BLaER1 (cell line): ENCODE measurements at regions not wholly inside any gene's neighbourhood (a gene's known extent, or its start where the extent isn't known, plus 50 kb on each side); places are given as distances from the start of the nearest gene placed in this dataset.

ENCODE experiments used
- H3K27ac ChIP-seq: shearing (Covaris generic); formaldehyde crosslinking; 2 replicates; pipeline ENCODE4 v1.8.1; 2022
- H3K27me3 ChIP-seq: shearing (Covaris generic); formaldehyde crosslinking; 2 replicates; pipeline ENCODE4 v1.8.1; 2022
- H3K36me3 ChIP-seq: shearing (Covaris generic); formaldehyde crosslinking; 2 replicates; pipeline ENCODE4 v1.8.1; 2022
- H3K4me1 ChIP-seq: shearing (Covaris generic); formaldehyde crosslinking; 2 replicates; pipeline ENCODE4 v1.8.1; 2022
- H3K4me2 ChIP-seq: shearing (Covaris generic); formaldehyde crosslinking; 2 replicates; pipeline ENCODE4 v1.8.1; 2022
- H3K4me3 ChIP-seq: shearing (Covaris generic); formaldehyde crosslinking; 2 replicates; pipeline ENCODE4 v1.8.1; 2022
- H3K9ac ChIP-seq: shearing (Covaris generic); formaldehyde crosslinking; 2 replicates; pipeline ENCODE4 v1.8.1; 2022
- H3K9me3 ChIP-seq: shearing (Covaris generic); formaldehyde crosslinking; 2 replicates; pipeline ENCODE4 v1.8.1; 2022
- H4K20me1 ChIP-seq: shearing (Covaris generic); formaldehyde crosslinking; 2 replicates; pipeline ENCODE4 v1.8.1; 2022
- Cebpa-rat ChIP-seq: shearing (Covaris generic); IDR thresholded peaks from 2 replicates; pipeline ENCODE4 v1.8.1; 2022

DNA sequence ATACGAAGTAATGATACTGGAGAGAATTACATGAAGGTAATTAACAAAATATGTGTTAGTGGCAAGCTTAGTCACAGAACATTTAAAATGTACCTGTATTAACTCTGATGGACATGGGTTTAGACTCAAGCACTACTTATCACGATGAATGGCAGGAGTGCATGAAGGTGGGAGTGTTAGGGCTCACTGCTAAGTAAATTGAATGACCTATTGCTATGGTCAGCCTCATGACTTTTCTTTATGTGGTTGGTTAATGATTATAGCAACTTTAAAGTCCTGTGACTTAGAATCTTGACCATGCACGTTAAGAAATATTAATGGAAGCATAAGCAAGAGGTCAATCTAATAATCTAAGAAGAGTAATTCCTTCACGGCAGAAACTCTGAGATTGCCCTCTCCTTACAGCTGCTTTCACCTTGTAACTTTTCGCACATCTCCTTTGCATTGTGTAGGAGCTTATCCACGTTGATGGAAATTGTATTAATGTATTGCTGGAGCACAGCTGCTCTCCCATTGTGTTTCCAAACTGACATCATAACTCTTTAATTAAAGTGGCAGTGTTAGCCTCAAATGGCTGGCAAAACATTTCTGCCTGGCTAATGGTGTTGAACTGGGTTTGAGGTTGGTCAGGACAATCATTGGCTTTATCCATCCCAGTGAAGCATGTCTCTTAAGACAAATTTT lies 114.5 kb downstream of the RXFP2 start:
- Histone ChIP-seq H3K27ac (no peak overlapping the region), H3K9me3 (no peaks in the 10 kb centered on the region), H3K36me3 (no peaks in the 10 kb centered on the region), H3K9ac (no peak overlapping the region), H3K27me3 (no peaks in the 10 kb centered on the region), H3K4me2 (no peak overlapping the region), H3K4me1 (no peaks in the 10 kb centered on the region), H3K4me3 (no peak overlapping the region), H4K20me1 (no peaks in the 10 kb centered on the region)
- TF ChIP-seq Cebpa-rat: no peak

DNA sequence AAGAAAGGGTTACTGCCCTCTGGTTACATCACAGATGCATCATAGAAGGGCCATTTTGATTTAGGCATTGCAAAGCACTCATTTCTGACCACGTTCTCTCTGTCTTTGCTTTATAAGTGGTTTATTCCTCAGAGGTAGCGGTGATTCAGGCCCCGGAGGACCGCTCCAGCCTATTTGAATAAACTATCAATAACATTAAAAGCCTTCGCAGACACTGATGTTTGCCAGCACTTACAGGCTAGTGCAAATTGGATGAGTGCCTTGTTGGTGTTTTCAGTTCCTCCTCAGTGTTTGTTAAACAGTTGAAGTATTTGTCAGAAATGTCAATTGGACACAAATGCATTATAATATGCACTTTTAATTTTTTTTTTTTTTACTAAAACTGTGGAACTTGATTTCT lies 120.2 kb downstream of the RXFP2 start:
- no peaks in the 10 kb centered on the region for H3K9me3 ChIP-seq
- no peaks in the 10 kb centered on the region for H3K36me3 ChIP-seq
- no peaks in the 10 kb centered on the region for H3K27me3 ChIP-seq
- no peak overlapping the region for H3K9ac ChIP-seq
- H3K4me2 ChIP-seq: no peak overlapping the region
- no peaks in the 10 kb centered on the region for H4K20me1 ChIP-seq
- H3K27ac ChIP-seq: no peak overlapping the region
- TF ChIP-seq Cebpa-rat: no peak
- H3K4me3 ChIP-seq: no peak overlapping the region
- peaks cover 8% of the 10 kb centered on the region for H3K4me1 ChIP-seq

DNA sequence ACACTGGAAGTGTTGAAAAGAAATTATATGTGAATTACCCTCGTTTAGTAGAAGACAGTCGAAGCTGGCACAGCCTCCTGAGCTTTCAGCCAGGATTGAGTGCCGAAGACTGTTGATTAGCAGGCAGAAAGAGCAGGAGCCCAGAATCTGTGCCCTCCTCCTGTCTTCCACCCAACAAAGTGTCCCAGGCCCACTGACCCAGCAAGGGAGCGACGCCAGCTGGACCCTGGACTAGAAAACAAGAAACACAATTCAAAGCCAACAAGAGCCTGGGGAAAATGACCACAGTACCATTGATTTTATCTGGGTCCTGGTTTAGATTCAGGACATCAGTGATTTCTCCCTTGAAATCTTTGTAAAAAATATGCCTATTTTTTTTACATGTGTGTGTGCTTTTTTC lies 120.7 kb downstream of the RXFP2 start:
- Histone ChIP-seq H3K36me3 (no peaks in the 10 kb centered on the region), H3K4me1 (peaks cover 8% of the 10 kb centered on the region), H3K9me3 (no peaks in the 10 kb centered on the region), H3K4me2 (no peak overlapping the region), H3K4me3 (no peak overlapping the region), H3K27ac (no peak overlapping the region), H3K9ac (no peak overlapping the region), H3K27me3 (no peaks in the 10 kb centered on the region), H4K20me1 (no peaks in the 10 kb centered on the region)
- no peak for TF ChIP-seq Cebpa-rat

DNA sequence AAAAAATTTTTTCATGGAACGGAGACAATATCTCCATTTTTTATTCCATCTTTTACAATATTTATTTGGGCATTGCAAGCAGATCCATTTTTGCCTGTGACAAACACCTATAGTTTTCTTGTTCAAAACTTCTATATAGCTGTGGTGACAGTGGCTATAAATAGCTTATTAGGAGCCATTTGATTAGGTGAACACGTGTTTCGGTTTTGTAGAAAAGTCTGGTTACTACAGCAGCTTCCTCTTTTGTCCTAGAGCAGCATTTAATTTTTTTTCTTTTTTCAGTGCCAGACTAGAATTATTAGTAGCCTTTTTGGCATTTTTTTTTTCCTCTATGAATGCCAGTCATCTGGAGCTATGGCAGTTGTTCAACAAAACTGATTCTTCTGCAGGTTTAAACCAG lies 123.5 kb downstream of the RXFP2 start:
- Histone ChIP-seq H3K36me3 (no peaks in the 10 kb centered on the region), H3K4me1 (peaks cover 8% of the 10 kb centered on the region), H3K4me2 (no peak overlapping the region), H3K27ac (no peak overlapping the region), H3K9ac (no peak overlapping the region), H3K27me3 (no peaks in the 10 kb centered on the region), H3K9me3 (no peaks in the 10 kb centered on the region), H3K4me3 (no peak overlapping the region), H4K20me1 (no peaks in the 10 kb centered on the region)
- no peak for TF ChIP-seq Cebpa-rat

DNA sequence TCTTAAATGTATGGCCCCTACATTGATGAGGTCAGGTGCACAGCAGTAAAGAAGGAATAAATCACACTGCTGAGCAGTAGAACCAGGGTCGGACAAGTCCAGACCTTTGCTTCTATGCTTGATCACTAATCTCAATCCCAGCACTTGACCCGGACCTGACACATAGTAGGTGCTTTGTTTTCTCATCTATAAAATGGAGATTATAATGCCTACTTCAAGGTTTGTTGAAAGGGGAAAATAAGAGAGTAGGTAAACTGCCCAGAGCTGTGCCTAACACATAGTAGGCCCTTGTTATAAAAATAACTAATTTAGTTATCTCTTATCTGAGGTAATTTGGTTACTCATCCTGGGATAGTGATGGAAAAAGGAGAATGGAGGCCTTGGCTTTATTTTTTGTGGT lies 125.0 kb downstream of the RXFP2 start:
- no peak overlapping the region for H3K4me2 ChIP-seq
- H3K9ac ChIP-seq: no peak overlapping the region
- no peak overlapping the region for H3K27ac ChIP-seq
- H4K20me1 ChIP-seq: no peaks in the 10 kb centered on the region
- H3K27me3 ChIP-seq: no peaks in the 10 kb centered on the region
- peaks cover 8% of the 10 kb centered on the region for H3K4me1 ChIP-seq
- H3K36me3 ChIP-seq: no peaks in the 10 kb centered on the region
- no peak for TF ChIP-seq Cebpa-rat
- no peaks in the 10 kb centered on the region for H3K9me3 ChIP-seq
- H3K4me3 ChIP-seq: no peak overlapping the region

DNA sequence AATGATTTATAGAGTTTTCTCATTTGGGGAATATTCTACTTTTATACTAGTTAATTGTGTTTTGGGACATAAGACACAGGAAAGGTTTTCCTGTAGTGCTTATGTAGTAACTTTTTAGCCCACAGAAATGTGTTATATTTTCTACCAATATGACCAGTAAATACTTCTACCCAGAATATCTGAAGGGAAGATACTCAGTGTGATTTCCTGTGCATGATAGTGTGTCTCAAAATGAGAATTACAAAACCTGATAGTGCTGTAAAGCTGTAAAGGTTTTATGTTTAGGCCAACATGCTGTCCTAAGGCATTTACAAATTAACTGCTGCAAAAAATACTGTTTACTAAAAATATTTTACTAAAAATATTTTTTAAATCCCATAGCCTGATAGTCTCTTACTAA lies 126.8 kb downstream of the RXFP2 start:
- Histone ChIP-seq H3K27ac (no peak overlapping the region), H3K4me1 (peaks cover 8% of the 10 kb centered on the region), H3K36me3 (no peaks in the 10 kb centered on the region), H3K9me3 (no peaks in the 10 kb centered on the region), H3K27me3 (no peaks in the 10 kb centered on the region), H3K4me3 (no peak overlapping the region), H4K20me1 (no peaks in the 10 kb centered on the region), H3K4me2 (no peak overlapping the region), H3K9ac (no peak overlapping the region)
- TF ChIP-seq Cebpa-rat: no peak

DNA sequence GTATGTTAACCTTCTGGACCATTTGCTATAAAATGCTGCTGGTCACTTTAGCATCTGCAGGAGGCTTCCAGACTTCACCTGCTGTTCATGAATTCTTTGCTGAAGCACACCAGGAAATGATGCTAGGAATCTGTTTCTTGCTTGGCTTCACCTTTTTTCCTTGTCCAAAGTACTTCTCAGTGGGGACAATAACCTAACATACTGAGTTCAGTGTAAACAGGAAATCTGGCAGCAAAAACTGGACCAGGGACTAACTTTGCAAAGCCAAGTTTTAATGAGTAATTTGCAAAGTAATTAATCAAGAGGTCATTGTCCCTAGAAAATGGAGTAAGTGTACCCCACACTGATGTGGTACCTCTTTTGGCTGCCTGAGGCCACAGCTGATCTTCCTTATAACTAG lies 128.4 kb downstream of the RXFP2 start:
- no peaks in the 10 kb centered on the region for H3K9me3 ChIP-seq
- H3K4me1 ChIP-seq: peaks cover 7% of the 10 kb centered on the region
- no peak overlapping the region for H3K4me3 ChIP-seq
- no peaks in the 10 kb centered on the region for H3K36me3 ChIP-seq
- no peak overlapping the region for H3K9ac ChIP-seq
- no peak overlapping the region for H3K27ac ChIP-seq
- H3K27me3 ChIP-seq: no peaks in the 10 kb centered on the region
- no peaks in the 10 kb centered on the region for H4K20me1 ChIP-seq
- H3K4me2 ChIP-seq: no peak overlapping the region
- TF ChIP-seq Cebpa-rat: no peak

DNA sequence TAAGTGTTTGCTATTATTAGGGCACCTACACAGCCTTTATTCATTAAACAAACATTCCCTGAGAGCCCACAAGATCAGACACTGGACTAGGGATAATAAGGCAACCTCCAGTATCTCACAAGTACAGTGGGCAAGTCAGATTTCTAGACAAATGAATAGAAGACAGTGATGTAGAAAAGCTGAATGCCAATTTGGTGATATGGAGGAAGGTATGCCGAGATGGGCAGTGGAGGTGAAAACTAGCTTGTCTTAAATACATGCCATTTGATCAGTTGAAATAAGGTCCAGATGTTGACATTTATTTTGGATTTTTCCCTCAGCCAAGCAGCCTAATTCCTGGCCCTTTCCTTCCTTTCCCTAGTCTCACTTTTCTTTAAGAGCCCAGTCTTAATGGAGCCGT lies 130.3 kb downstream of the RXFP2 start:
- Histone ChIP-seq H3K27me3 (no peaks in the 10 kb centered on the region), H3K4me2 (no peak overlapping the region), H3K36me3 (no peaks in the 10 kb centered on the region), H3K9ac (no peak overlapping the region), H3K4me3 (no peak overlapping the region), H4K20me1 (no peaks in the 10 kb centered on the region), H3K4me1 (peaks cover 5% of the 10 kb centered on the region), H3K27ac (no peak overlapping the region), H3K9me3 (no peaks in the 10 kb centered on the region)
- TF ChIP-seq Cebpa-rat: no peak

DNA sequence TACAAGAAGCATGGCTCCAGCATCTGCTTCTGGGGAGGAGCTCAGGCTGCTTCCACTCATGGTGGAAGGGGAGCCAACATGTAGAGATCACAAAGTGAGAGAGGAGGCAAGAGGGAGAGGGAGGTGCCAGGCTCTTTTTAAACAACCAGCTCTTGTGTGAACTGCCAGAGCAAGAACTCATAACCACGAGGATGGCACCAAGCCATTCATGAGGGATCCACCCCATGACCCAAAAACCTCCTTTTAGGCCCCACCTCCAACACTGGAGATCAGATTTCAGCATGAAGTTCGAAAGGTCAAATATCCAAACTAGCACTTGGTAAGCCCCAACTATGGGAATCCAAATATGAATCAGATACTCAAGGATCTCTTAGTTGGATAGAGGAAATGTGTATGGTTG lies 131.2 kb downstream of the RXFP2 start:
- no peak for TF ChIP-seq Cebpa-rat
- H3K27ac ChIP-seq: no peak overlapping the region

DNA sequence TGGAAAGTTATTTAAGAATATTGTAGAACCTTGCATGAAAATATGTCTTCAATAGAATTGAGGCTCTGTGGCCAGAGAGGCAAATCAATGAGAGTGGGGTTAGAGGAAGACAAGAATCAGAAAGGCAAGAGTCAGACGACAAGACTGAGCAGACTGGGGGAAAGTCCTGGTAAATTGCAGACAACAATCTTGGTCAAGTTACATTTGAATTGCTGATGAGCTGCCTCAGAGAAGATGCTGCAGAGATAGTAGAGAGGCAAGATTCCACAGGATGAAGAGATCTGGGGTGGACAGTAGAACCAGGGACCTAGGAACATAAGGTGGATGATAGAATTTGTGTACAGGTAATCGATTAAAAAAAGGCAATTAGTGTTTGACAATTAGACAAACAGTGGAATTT lies 133.8 kb downstream of the RXFP2 start:
- Histone ChIP-seq H3K36me3 (no peaks in the 10 kb centered on the region), H3K27me3 (no peaks in the 10 kb centered on the region), H3K9ac (no peak overlapping the region), H3K4me2 (no peak overlapping the region), H3K9me3 (no peaks in the 10 kb centered on the region), H3K27ac (no peak overlapping the region), H4K20me1 (no peaks in the 10 kb centered on the region), H3K4me1 (peaks cover 7% of the 10 kb centered on the region), H3K4me3 (no peak overlapping the region)
- TF ChIP-seq Cebpa-rat: no peak

More for the DNA sequence above, 131.2 kb downstream of the RXFP2 start:
- Histone ChIP-seq H3K9me3 (no peaks in the 10 kb centered on the region), H4K20me1 (no peaks in the 10 kb centered on the region), H3K27me3 (no peaks in the 10 kb centered on the region), H3K9ac (no peak overlapping the region), H3K4me3 (no peak overlapping the region), H3K4me1 (peaks cover 7% of the 10 kb centered on the region), H3K36me3 (no peaks in the 10 kb centered on the region), H3K4me2 (no peak overlapping the region)

DNA sequence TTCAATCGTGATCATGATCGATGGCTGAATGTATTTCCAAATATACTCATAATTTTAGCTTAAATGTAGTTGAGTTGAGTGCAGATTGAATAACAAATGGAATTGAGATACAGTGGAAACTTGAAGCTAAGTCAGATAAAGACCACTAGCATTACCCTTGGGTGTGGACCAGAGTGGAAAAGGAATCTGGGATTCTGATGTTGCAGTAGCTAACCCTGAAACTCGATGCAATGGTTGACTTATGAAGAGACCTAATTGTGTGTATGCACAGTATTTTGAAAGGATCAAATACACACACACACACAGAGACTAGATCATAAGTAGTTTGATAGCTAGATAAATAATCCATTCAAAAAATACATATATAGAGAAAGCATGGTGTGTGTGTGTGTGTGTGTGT lies 135.8 kb downstream of the RXFP2 start:
- Histone ChIP-seq H3K27me3 (no peaks in the 10 kb centered on the region), H3K36me3 (no peaks in the 10 kb centered on the region), H4K20me1 (no peaks in the 10 kb centered on the region), H3K4me3 (no peak overlapping the region), H3K9ac (no peak overlapping the region), H3K4me1 (peaks cover 7% of the 10 kb centered on the region), H3K27ac (no peak overlapping the region), H3K4me2 (no peak overlapping the region), H3K9me3 (no peaks in the 10 kb centered on the region)
- no peak for TF ChIP-seq Cebpa-rat
